ENCODE measurements at regions not wholly inside any gene's neighbourhood (a gene's known extent, or its start where the extent isn't known, plus 50 kb on each side); places are given as distances from the start of the nearest gene placed in this dataset.

DNA sequence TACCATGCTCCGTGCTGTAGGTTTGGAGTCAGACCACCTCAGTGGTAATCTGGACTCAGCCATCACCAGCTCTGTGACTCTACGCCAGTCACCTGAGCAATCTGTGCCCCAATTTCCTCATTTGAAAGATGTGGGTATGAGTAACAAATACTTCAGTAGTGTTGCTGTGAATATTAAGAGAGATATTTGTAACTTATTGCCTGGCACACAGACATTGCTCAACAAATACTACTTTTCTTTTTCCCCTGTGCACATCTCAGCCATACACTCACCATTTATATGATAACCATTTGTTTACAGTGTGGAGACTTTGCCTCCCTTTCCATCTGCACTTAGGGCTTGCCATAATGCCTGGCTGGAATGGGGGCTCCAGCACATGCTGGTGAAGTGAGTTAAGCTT, 89.7 kb upstream of the CLPB start:
- no peak for TF ChIP-seq POLR2A (IDR thresholded peaks at IDR 0.05)
- TF ChIP-seq, protein P1, sequence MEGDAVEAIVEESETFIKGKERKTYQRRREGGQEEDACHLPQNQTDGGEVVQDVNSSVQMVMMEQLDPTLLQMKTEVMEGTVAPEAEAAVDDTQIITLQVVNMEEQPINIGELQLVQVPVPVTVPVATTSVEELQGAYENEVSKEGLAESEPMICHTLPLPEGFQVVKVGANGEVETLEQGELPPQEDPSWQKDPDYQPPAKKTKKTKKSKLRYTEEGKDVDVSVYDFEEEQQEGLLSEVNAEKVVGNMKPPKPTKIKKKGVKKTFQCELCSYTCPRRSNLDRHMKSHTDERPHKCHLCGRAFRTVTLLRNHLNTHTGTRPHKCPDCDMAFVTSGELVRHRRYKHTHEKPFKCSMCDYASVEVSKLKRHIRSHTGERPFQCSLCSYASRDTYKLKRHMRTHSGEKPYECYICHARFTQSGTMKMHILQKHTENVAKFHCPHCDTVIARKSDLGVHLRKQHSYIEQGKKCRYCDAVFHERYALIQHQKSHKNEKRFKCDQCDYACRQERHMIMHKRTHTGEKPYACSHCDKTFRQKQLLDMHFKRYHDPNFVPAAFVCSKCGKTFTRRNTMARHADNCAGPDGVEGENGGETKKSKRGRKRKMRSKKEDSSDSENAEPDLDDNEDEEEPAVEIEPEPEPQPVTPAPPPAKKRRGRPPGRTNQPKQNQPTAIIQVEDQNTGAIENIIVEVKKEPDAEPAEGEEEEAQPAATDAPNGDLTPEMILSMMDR (IDR thresholded peaks at IDR 0.05 in 4 of 5, conservative IDR thresholded peaks at IDR 0.05 in 1 of 5): no peak
